ENCODE measurements at regions not wholly inside any gene's neighbourhood (a gene's known extent, or its start where the extent isn't known, plus 50 kb on each side); places are given as distances from the start of the nearest gene placed in this dataset.

GRCh38 chr3:22923711-22924110 is 279.4 kb upstream of the UBE2E2 start:
- Histone ChIP-seq H2BK120ac (ENCODE audit: low read depth, low read length, poor library complexity, severe bottlenecking) (no peak overlapping the region), H2BK15ac (ENCODE audit: low read depth, low read length) (no peak overlapping the region), H3K14ac (ENCODE audit: insufficient read depth, low read length) (no peak overlapping the region), H3K79me1 (ENCODE audit: insufficient read depth, low read depth, low read length, poor library complexity, severe bottlenecking) (no peaks in the 10 kb centered on the region), H3K23ac (ENCODE audit: insufficient read length, low read depth, low read length) (no peak overlapping the region), H3K9me3 (ENCODE audit: control insufficient read depth, low read depth, low read length) (no peaks in the 10 kb centered on the region), H3K27ac (ENCODE audit: insufficient read length, low read depth, low read length) (no peak overlapping the region), H3K18ac (ENCODE audit: insufficient read length, low read depth, low read length) (no peak overlapping the region), H3K23me2 (ENCODE audit: insufficient read length, low read depth, low read length, poor library complexity, severe bottlenecking) (no peaks in the 10 kb centered on the region), H4K91ac (ENCODE audit: insufficient read length, low read depth, low read length) (no peak overlapping the region), H3K4ac (ENCODE audit: low read depth, low read length) (no peak overlapping the region), H3K79me2 (ENCODE audit: insufficient read depth, low read length) (no peaks in the 10 kb centered on the region), H2BK12ac (ENCODE audit: insufficient read length, low read depth, low read length) (no peak overlapping the region), H2AFZ (ENCODE audit: low read length) (no peak overlapping the region), H3K27me3 (ENCODE audit: insufficient read depth, low read length) (no peaks in the 10 kb centered on the region), H3T11ph (ENCODE audit: low read length) (no peak overlapping the region), H4K5ac (ENCODE audit: insufficient read length, low read depth, low read length) (no peak overlapping the region), H2BK20ac (ENCODE audit: low read depth, low read length, poor library complexity, severe bottlenecking) (no peak overlapping the region), H3K4me1 (ENCODE audit: insufficient read depth, low read length) (no peaks in the 10 kb centered on the region), H3K4me2 (ENCODE audit: insufficient read depth, insufficient read length, low read length) (no peak overlapping the region), H3K9ac (ENCODE audit: extremely low read depth, insufficient read length, low read length) (no peak overlapping the region), H4K8ac (replicated peaks; ENCODE audit: insufficient read length, low read depth, low read length) (no peak overlapping the region), H2BK5ac (ENCODE audit: insufficient read length, low read length) (no peak overlapping the region), H3K56ac (ENCODE audit: insufficient read length, low read depth, low read length) (no peak overlapping the region), H4K20me1 (ENCODE audit: control insufficient read depth, insufficient read depth, insufficient read length) (no peaks in the 10 kb centered on the region), H2AK5ac (ENCODE audit: insufficient read length, low read length) (no peak overlapping the region)
- Mint-ChIP-seq H3K4me1 (0 out of 4 replicates have a peak, but pooled peaks cover 0 to 2% of the 10 kb centered on the region in 2 experiments), H3K27ac (no peak overlapping the region), H3K9me3 (no peaks in the 10 kb centered on the region), H3K27me3 (ENCODE audit: low read depth) (no peaks in the 10 kb centered on the region), H3K36me3 (ENCODE audit: insufficient read depth in 1 of 3, low read depth in 3 of 3) (no peaks in the 10 kb centered on the region), H3K4me3 (no peak overlapping the region)
- TF ChIP-seq CTCF (conservative IDR thresholded peaks at IDR 0.05) = no peak
- WGBS (ENCODE audit: extremely low coverage, insufficient read length, low lambda C conversion rate) = no CpG with 5 or more reads among the region's 2 CpGs
- no peak for DNase-seq
